B cell (primary cell): ENCODE measurements at regions not wholly inside any gene's neighbourhood (a gene's known extent, or its start where the extent isn't known, plus 50 kb on each side); places are given as distances from the start of the nearest gene placed in this dataset.

Experiments used
- ATAC-seq: fragments of 200-7000 bp; cut with Tn5 transposase; one replicate; pipeline ENCODE4 v1.10.0; 2021; ENCODE audit warnings: low read depth, mild to moderate bottlenecking, moderate number of reproducible peaks, moderate library complexity
- CTCF ChIA-PET: fragments of 350-600 bp; sonication (Branson Sonifier 250); formaldehyde crosslinking; loops from one replicate; lab custom pipeline; 2021; ENCODE audit warnings: antibody characterized with exemption, inconsistent platforms; lab: Charles Lee
- POLR2A ChIA-PET: fragments of 350-600 bp; sonication (Branson Sonifier 250); formaldehyde crosslinking; loops from one replicate; lab custom pipeline; 2021; ENCODE audit warnings: antibody characterized with exemption; lab: Charles Lee
- DNase-seq: peaks from one replicate; pipeline ENCODE4 v3.0.0; 2013
- H2AFZ ChIP-seq: 2 replicates; pipeline ENCODE4 v1.6.1; 2012; ENCODE audit warnings: mild to moderate bottlenecking, low read depth, low read length; ENCODE audit not compliant: insufficient read depth, poor library complexity, severe bottlenecking
- H3K27ac ChIP-seq, 2 donors: 1 replicate in 1 of 2; 2 replicates in 1 of 2; pipeline ENCODE4 v1.5.1; 2012 to 2013; ENCODE audit warnings: low read length in 2 of 2, mild to moderate bottlenecking in 2 of 2, moderate library complexity in 1 of 2
- H3K27me3 ChIP-seq, 4 experiments: fragments of 200-600 bp in 1 of 4; sonication (generic) in 1 of 4; replicated peaks in 1 of 4; 1 replicate in 2 of 4; 2 replicates in 2 of 4; pipeline versions ENCODE4 v1.6.1 to v1.7.0; 2013 to 2016; ENCODE audit warnings: low read length in 3 of 4, mild to moderate bottlenecking in 2 of 4, mixed read lengths in 1 of 4, moderate library complexity in 1 of 4; ENCODE audit not compliant: insufficient read depth in 4 of 4, control insufficient read depth in 3 of 4; ENCODE audit errors: control extremely low read depth in 1 of 4
- H3K36me3 ChIP-seq, 2 experiments: replicated peaks in 1 of 2; 1 replicate in 1 of 2; 2 replicates in 1 of 2; pipeline versions ENCODE4 v1.6.1 to v1.7.1; 2013; ENCODE audit warnings: low read length in 1 of 2; ENCODE audit not compliant: insufficient read depth in 2 of 2, control insufficient read depth in 1 of 2; ENCODE audit errors: control extremely low read depth in 1 of 2, extremely low read depth in 1 of 2
- H3K4me1 ChIP-seq, 2 donors: fragments of 200-600 bp in 1 of 2; sonication (generic) in 1 of 2; 1 replicate in 1 of 2; 2 replicates in 1 of 2; pipeline versions ENCODE4 v1.5.1 to v1.6.1; 2013 to 2017; ENCODE audit warnings: low read length in 2 of 2; ENCODE audit not compliant: control insufficient read depth in 2 of 2, insufficient read depth in 2 of 2
- H3K4me2 ChIP-seq: replicated peaks from 2 replicates; pipeline ENCODE3; 2012; ENCODE audit warnings: mild to moderate bottlenecking, low read depth, low read length; ENCODE audit not compliant: poor library complexity, severe bottlenecking
- H3K4me3 ChIP-seq, 5 experiments: fragments of 200-600 bp in 1 of 5; sonication (generic) in 1 of 5; 1 replicate in 3 of 5; 2 replicates in 2 of 5; pipeline versions ENCODE4 v1.5.1 to v1.7.0; 2011 to 2016; ENCODE audit warnings: low read length in 4 of 5, mild to moderate bottlenecking in 4 of 5, low read depth in 2 of 5, control low read depth in 1 of 5, moderate library complexity in 1 of 5; ENCODE audit not compliant: insufficient read depth in 1 of 5; ENCODE audit errors: control extremely low read depth in 1 of 5, extremely low read depth in 1 of 5
- H3K79me2 ChIP-seq: fragments of 200-600 bp; sonication (generic); one replicate; pipeline ENCODE4 v1.6.0; 2016; ENCODE audit warnings: low read length; ENCODE audit not compliant: control insufficient read depth, insufficient read depth
- H3K9ac ChIP-seq: fragments of 200-600 bp; sonication (generic); 2 replicates; pipeline ENCODE4 v1.6.1; 2017; ENCODE audit warnings: mild to moderate bottlenecking, low read length, moderate library complexity
- H3K9me3 ChIP-seq, 3 donors: one replicate each; pipeline versions ENCODE4 v1.6.1 to v1.7.1; 2013; ENCODE audit warnings: low read length in 2 of 3; ENCODE audit not compliant: control insufficient read depth in 2 of 3, insufficient read depth in 1 of 3; ENCODE audit errors: control extremely low read depth in 1 of 3
- H4K20me1 ChIP-seq: 2 replicates; pipeline ENCODE4 v1.6.0; 2012; ENCODE audit warnings: mild to moderate bottlenecking, low read length; ENCODE audit not compliant: insufficient read depth, control insufficient read depth, poor library complexity, severe bottlenecking
- H3K27ac Mint-ChIP-seq: one replicate; pipeline ENCODE4 v1.8.0; 2021; ENCODE audit warnings: mixed read lengths
- H3K27me3 Mint-ChIP-seq: one replicate; pipeline ENCODE4 v1.8.0; 2021; ENCODE audit warnings: mixed read lengths
- H3K4me1 Mint-ChIP-seq: one replicate; pipeline ENCODE4 v1.8.0; 2021; ENCODE audit warnings: mixed read lengths
- H3K4me3 Mint-ChIP-seq: one replicate; pipeline ENCODE4 v1.8.0; 2021; ENCODE audit warnings: mixed read lengths
- H3K9me3 Mint-ChIP-seq: one replicate; pipeline ENCODE4 v1.8.0; 2022; ENCODE audit warnings: mixed read lengths; ENCODE audit not compliant: insufficient read depth
- EZH2 ChIP-seq: IDR thresholded peaks from 2 replicates; pipeline ENCODE4 v1.6.1; 2012; ENCODE audit warnings: borderline replicate concordance, low read depth, mild to moderate bottlenecking, moderate library complexity, low read length; ENCODE audit not compliant: insufficient read depth, poor library complexity, severe bottlenecking
- WGBS: methylation state at CpG from one replicate; pipeline ENCODE4 v1.1.5; 2013; ENCODE audit warnings: missing lambda C conversion rate; ENCODE audit not compliant: insufficient coverage; 5-methylcytosine and 5-hydroxymethylcytosine counted together
- intact Hi-C: fragments of 100-400 bp; cut with micrococcal nuclease; formaldehyde crosslinking; loops from one replicate; pipeline ENCODE4 v1.10.0; 2022
- TF ChIP-seq, protein P1 (sequence below): fragments of 200-600 bp; IDR thresholded peaks from one replicate; pipeline ENCODE4 v1.8.0; 2022; ENCODE audit warnings: antibody characterized with exemption, mild to moderate bottlenecking

DNA sequence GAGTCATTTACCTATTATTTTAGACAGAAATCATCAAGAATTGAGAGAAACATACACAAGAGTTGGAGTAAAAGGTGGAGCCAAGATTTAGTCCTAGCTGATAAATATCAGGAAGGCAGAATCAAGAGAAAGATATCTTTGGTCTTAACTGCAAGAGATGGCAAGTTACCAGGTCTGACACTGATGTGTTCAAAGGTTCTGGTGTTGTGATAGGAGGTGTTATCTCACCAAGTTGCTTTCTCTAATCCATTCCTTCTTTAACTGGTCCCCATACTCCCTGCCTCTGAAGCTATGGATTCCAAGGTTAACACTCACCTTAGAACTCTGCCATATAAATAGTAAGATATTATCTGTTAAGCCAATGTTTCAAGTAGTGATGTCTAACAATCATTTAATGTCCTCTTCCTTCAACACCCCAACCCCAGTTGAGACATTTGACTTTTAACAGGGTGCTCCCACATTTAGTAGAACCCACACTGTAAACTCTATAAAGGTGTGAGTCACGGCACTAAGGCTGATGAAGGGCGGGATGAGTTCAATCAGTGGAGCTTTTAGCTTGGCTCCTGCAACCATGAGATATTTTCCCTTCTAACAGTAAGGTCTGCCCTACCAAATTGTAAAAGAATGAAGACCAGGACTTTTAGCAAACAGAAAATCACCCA lies 333.7 kb downstream of the RND3 start:
- Histone ChIP-seq H3K4me2 (no peak overlapping the region), H3K4me1 (no peaks in the 10 kb centered on the region), H3K36me3 (no peaks in the 10 kb centered on the region), H2AFZ (no peak overlapping the region), H3K4me3 (no peak overlapping the region), H3K9ac (no peak overlapping the region), H3K27me3 (no peaks in the 10 kb centered on the region), H3K27ac (no peak overlapping the region), H3K9me3 (no peaks in the 10 kb centered on the region), H3K79me2 (no peaks in the 10 kb centered on the region), H4K20me1 (no peaks in the 10 kb centered on the region)
- no peak for DNase-seq
- H3K4me3 Mint-ChIP-seq: no peak overlapping the region
- no peaks in the 10 kb centered on the region for H3K4me1 Mint-ChIP-seq
- TF ChIP-seq, protein P1, sequence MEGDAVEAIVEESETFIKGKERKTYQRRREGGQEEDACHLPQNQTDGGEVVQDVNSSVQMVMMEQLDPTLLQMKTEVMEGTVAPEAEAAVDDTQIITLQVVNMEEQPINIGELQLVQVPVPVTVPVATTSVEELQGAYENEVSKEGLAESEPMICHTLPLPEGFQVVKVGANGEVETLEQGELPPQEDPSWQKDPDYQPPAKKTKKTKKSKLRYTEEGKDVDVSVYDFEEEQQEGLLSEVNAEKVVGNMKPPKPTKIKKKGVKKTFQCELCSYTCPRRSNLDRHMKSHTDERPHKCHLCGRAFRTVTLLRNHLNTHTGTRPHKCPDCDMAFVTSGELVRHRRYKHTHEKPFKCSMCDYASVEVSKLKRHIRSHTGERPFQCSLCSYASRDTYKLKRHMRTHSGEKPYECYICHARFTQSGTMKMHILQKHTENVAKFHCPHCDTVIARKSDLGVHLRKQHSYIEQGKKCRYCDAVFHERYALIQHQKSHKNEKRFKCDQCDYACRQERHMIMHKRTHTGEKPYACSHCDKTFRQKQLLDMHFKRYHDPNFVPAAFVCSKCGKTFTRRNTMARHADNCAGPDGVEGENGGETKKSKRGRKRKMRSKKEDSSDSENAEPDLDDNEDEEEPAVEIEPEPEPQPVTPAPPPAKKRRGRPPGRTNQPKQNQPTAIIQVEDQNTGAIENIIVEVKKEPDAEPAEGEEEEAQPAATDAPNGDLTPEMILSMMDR: no peak
- no peak for TF ChIP-seq EZH2
- H3K27me3 Mint-ChIP-seq: no peaks in the 10 kb centered on the region
- no peak for ATAC-seq
- intact Hi-C loops: no loop called here
- no peak overlapping the region for H3K27ac Mint-ChIP-seq
- WGBS: no CpG with 5 or more reads among the region's 2 CpGs
- no peaks in the 10 kb centered on the region for H3K9me3 Mint-ChIP-seq
- ChIA-PET POLR2A (no interaction called here), CTCF (no interaction called here)

DNA sequence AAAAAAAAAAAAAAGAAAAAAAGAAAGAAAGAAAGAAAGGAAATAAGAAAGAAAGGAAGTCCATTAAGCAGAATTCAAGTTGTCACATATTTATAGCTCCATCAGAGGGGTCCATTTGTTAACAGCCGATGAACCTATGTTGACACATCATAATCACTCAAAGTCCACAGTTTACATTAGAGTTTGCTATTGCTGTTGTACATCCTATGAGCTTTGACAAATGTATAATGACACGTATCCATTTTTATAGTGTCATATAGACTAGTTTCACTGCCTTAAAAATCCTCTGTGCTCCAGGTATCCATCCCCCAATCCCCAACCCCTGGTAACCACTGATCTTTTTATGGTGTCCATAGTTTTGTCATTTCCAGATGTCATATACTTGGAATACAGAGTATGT lies 335.2 kb downstream of the RND3 start:
- Histone ChIP-seq H3K9ac (no peak overlapping the region), H3K27me3 (no peaks in the 10 kb centered on the region), H3K79me2 (no peaks in the 10 kb centered on the region), H3K9me3 (no peaks in the 10 kb centered on the region), H3K4me3 (no peak overlapping the region), H3K4me2 (no peak overlapping the region), H4K20me1 (no peaks in the 10 kb centered on the region), H3K27ac (no peak overlapping the region), H3K4me1 (no peaks in the 10 kb centered on the region), H3K36me3 (no peaks in the 10 kb centered on the region), H2AFZ (no peak overlapping the region)
- no peak overlapping the region for H3K4me3 Mint-ChIP-seq
- intact Hi-C loops: no loop called here
- no peak for TF ChIP-seq EZH2
- TF ChIP-seq, protein P1: no peak
- H3K27me3 Mint-ChIP-seq: no peaks in the 10 kb centered on the region
- ChIA-PET CTCF (no interaction called here), POLR2A (no interaction called here)
- H3K4me1 Mint-ChIP-seq: no peaks in the 10 kb centered on the region
- DNase-seq (no peak), ATAC-seq (no peak)
- no peak overlapping the region for H3K27ac Mint-ChIP-seq
- WGBS: no CpG with 5 or more reads among the region's 2 CpGs
- H3K9me3 Mint-ChIP-seq: no peaks in the 10 kb centered on the region
